ENCODE measurements at regions not wholly inside any gene's neighbourhood (a gene's known extent, or its start where the extent isn't known, plus 50 kb on each side); places are given as distances from the start of the nearest gene placed in this dataset.

DNA sequence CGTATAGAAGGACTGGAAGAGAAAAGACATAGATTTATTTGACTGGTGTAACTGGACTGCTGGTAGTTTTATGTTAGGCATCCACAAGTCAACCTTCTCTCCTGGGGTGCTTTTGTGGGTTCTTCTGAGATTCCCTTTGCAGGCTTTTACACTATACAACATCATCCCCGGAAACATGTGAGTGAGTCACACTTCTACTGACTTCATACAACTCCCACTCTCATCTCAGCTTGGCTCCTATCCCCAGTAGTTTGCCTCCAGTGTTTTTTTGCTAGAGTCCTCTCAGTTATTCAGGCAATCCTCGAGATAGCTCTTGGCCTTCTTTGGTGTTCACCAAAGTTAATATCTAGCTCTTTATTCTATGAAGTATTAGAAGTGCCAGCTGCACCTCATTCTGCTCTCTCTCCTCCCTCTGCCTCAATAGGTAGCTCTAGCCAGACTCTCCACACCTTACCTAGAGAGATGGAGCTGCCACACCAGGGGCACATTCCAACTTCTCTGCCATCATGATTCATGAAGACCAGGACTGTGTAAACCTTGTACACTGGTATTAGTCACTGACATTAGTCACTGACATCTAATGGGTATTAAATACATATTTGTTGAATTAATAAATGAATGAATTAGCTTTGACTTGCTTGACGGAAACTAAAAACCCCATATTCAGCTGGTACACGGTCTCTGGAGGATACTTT, 281.9 kb downstream of the PPP1R3A start:
- H3K36me3 ChIP-seq (replicated peaks; ENCODE audit: insufficient read depth, low read depth), result no peaks in the 10 kb centered on the region
- H3K27ac ChIP-seq, result no peak overlapping the region
- no peaks in the 10 kb centered on the region for H3K27me3 ChIP-seq
- H4K20me1 ChIP-seq (ENCODE audit: insufficient read depth, poor library complexity, severe bottlenecking), result no peaks in the 10 kb centered on the region
- H3K79me2 ChIP-seq, result no peaks in the 10 kb centered on the region
- H2AFZ ChIP-seq, result no peak overlapping the region
- no peak overlapping the region for H3K4me3 ChIP-seq
- H3K9me3 ChIP-seq (ENCODE audit: low read depth), result no peaks in the 10 kb centered on the region
- H3K4me2 ChIP-seq, result no peak overlapping the region
- H3K4me1 ChIP-seq (ENCODE audit: insufficient read depth), result no peaks in the 10 kb centered on the region
- TF ChIP-seq EZH2phosphoT487 (IDR thresholded peaks at IDR 0.05; ENCODE audit: low read depth, severe bottlenecking, unreplicated experiment), result no peak
- no peak for TF ChIP-seq CTCF (IDR thresholded peaks at IDR 0.05; ENCODE audit: poor library complexity)
- no peak for TF ChIP-seq EZH2 (IDR thresholded peaks at IDR 0.05; ENCODE audit: borderline replicate concordance)
- no peak for DNase-seq (ENCODE audit: low spot score)
- no peaks in the 10 kb centered on the region for H3K9me2 ChIP-seq (replicated peaks; ENCODE audit: insufficient read depth)
- WGBS (ENCODE audit: low lambda C conversion rate, missing lambda C conversion rate), result 57% methylated on average over 5 of the region's 5 CpGs

- TF ChIP-seq EZH2phosphoT487 (IDR thresholded peaks at IDR 0.05; ENCODE audit: low read depth, severe bottlenecking, unreplicated experiment) (no peak), EZH2 (IDR thresholded peaks at IDR 0.05; ENCODE audit: borderline replicate concordance) (no peak), CTCF (IDR thresholded peaks at IDR 0.05; ENCODE audit: poor library complexity) (no peak)
Observed at GRCh38 chr7:113635492-113635891, 283.3 kb downstream of the PPP1R3A start.

DNA sequence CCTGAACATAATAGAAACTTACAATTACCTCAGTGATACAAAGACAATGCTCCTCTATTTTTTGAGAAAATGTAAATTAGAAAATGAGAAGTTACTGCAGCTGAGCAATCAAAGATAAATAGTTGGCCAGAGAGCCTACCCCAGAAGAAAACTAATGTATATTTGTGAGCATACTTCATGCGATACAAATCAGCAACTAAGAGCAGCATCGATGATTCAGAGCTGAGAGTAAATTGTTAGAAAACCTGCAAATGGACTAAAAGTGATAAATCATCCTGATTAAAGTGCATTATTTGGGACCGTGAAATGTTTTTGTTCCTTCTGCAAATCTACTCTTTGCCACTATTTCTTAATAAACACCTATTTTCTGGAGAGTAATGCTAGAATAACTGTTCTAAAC, 285.7 kb downstream of the PPP1R3A start:
- TF ChIP-seq EZH2phosphoT487 (IDR thresholded peaks at IDR 0.05; ENCODE audit: low read depth, severe bottlenecking, unreplicated experiment), result no peak
- H2AFZ ChIP-seq, result no peak overlapping the region

More at GRCh38 chr7:113635492-113635891, 283.3 kb downstream of the PPP1R3A start:
- no peak overlapping the region for H3K27ac ChIP-seq
- H3K36me3 ChIP-seq (replicated peaks; ENCODE audit: insufficient read depth, low read depth), result no peaks in the 10 kb centered on the region
- no peaks in the 10 kb centered on the region for H3K9me3 ChIP-seq (ENCODE audit: low read depth)
- no peak for DNase-seq (ENCODE audit: low spot score)
- no peaks in the 10 kb centered on the region for H3K9me2 ChIP-seq (replicated peaks; ENCODE audit: insufficient read depth)
- no peaks in the 10 kb centered on the region for H3K27me3 ChIP-seq
- no peak overlapping the region for H3K4me3 ChIP-seq
- H2AFZ ChIP-seq, result no peak overlapping the region
- H3K79me2 ChIP-seq, result no peaks in the 10 kb centered on the region
- no peak overlapping the region for H3K4me2 ChIP-seq
- no peaks in the 10 kb centered on the region for H3K4me1 ChIP-seq (ENCODE audit: insufficient read depth)
- no peaks in the 10 kb centered on the region for H4K20me1 ChIP-seq (ENCODE audit: insufficient read depth, poor library complexity, severe bottlenecking)

GRCh38 chr7:113628948-113629847, 289.6 kb downstream of the PPP1R3A start:
- Histone ChIP-seq H3K27ac (no peak overlapping the region), H3K27me3 (no peaks in the 10 kb centered on the region), H4K20me1 (ENCODE audit: insufficient read depth, poor library complexity, severe bottlenecking) (no peaks in the 10 kb centered on the region), H3K79me2 (no peaks in the 10 kb centered on the region), H2AFZ (no peak overlapping the region), H3K36me3 (replicated peaks; ENCODE audit: insufficient read depth, low read depth) (no peaks in the 10 kb centered on the region), H3K9me2 (replicated peaks; ENCODE audit: insufficient read depth) (no peaks in the 10 kb centered on the region), H3K4me2 (no peak overlapping the region), H3K4me1 (ENCODE audit: insufficient read depth) (no peaks in the 10 kb centered on the region), H3K9me3 (ENCODE audit: low read depth) (no peaks in the 10 kb centered on the region), H3K4me3 (no peak overlapping the region)
- TF ChIP-seq EZH2 (IDR thresholded peaks at IDR 0.05; ENCODE audit: borderline replicate concordance), result no peak
- no peak for TF ChIP-seq EZH2phosphoT487 (IDR thresholded peaks at IDR 0.05; ENCODE audit: low read depth, severe bottlenecking, unreplicated experiment)
- no peak for TF ChIP-seq CTCF (IDR thresholded peaks at IDR 0.05; ENCODE audit: poor library complexity)
- no peak for DNase-seq (ENCODE audit: low spot score)
- 86% methylated on average over 6 of the region's 6 CpGs for WGBS (ENCODE audit: low lambda C conversion rate, missing lambda C conversion rate)

More for the DNA sequence above, 285.7 kb downstream of the PPP1R3A start:
- WGBS (ENCODE audit: low lambda C conversion rate, missing lambda C conversion rate), result 85% methylated on average over 3 of the region's 3 CpGs
- Histone ChIP-seq H3K9me3 (ENCODE audit: low read depth) (no peaks in the 10 kb centered on the region), H3K4me3 (no peak overlapping the region), H3K4me1 (ENCODE audit: insufficient read depth) (no peaks in the 10 kb centered on the region), H3K36me3 (replicated peaks; ENCODE audit: insufficient read depth, low read depth) (no peaks in the 10 kb centered on the region), H4K20me1 (ENCODE audit: insufficient read depth, poor library complexity, severe bottlenecking) (no peaks in the 10 kb centered on the region), H3K9me2 (replicated peaks; ENCODE audit: insufficient read depth) (no peaks in the 10 kb centered on the region), H3K79me2 (no peaks in the 10 kb centered on the region), H3K4me2 (no peak overlapping the region), H3K27ac (no peak overlapping the region), H3K27me3 (no peaks in the 10 kb centered on the region)
- no peak for DNase-seq (ENCODE audit: low spot score)
